RPMI7951 (cell line): ENCODE measurements at regions not wholly inside any gene's neighbourhood (a gene's known extent, or its start where the extent isn't known, plus 50 kb on each side); places are given as distances from the start of the nearest gene placed in this dataset.

Experiments
- DNase-seq: peaks from one replicate; pipeline ENCODE4 v3.0.0-alpha.2; 2012; ENCODE audit warnings: low read depth

GRCh38 chr2:122866095-122866494 lies 1110.6 kb downstream of the TSN start:
- no peak for DNase-seq

GRCh38 chr2:122867941-122868340 lies 1112.5 kb downstream of the TSN start:
- no peak for DNase-seq

GRCh38 chr2:122868646-122869275 lies 1113.3 kb downstream of the TSN start:
- DNase-seq = no peak

GRCh38 chr2:122873951-122874350 lies 1118.5 kb downstream of the TSN start:
- no peak for DNase-seq

GRCh38 chr2:122875091-122875865 lies 1119.8 kb downstream of the TSN start:
- no peak for DNase-seq

GRCh38 chr2:122883849-122884248 lies 1128.4 kb downstream of the TSN start:
- DNase-seq = no peak

- DNase-seq = no peak
These were observed 1129.4 kb downstream of the TSN start for GRCh38 chr2:122884889-122885288.

GRCh38 chr2:122885436-122885835 lies 1130.0 kb downstream of the TSN start:
- no peak for DNase-seq

- no peak for DNase-seq
These were observed 1131.2 kb downstream of the TSN start for GRCh38 chr2:122886479-122887145.

GRCh38 chr2:122899614-122900013 lies 1125.5 kb upstream of the CNTNAP5 start:
- no peak for DNase-seq

- DNase-seq = no peak
These were observed 1119.7 kb upstream of the CNTNAP5 start for GRCh38 chr2:122905431-122905830.

GRCh38 chr2:122908159-122908558 lies 1116.9 kb upstream of the CNTNAP5 start:
- no peak for DNase-seq

- DNase-seq = no peak
These were observed 1097.9 kb upstream of the CNTNAP5 start for GRCh38 chr2:122927197-122927596.

- no peak for DNase-seq
These were observed 1097.2 kb upstream of the CNTNAP5 start for GRCh38 chr2:122927710-122928557.

- no peak for DNase-seq
These were observed 1095.7 kb upstream of the CNTNAP5 start for GRCh38 chr2:122929347-122929746.

GRCh38 chr2:122935506-122935905 lies 1089.6 kb upstream of the CNTNAP5 start:
- no peak for DNase-seq

- DNase-seq = no peak
These were observed 1085.3 kb upstream of the CNTNAP5 start for GRCh38 chr2:122939796-122940195.

- DNase-seq = no peak
These were observed 1075.6 kb upstream of the CNTNAP5 start for GRCh38 chr2:122949523-122949922.

GRCh38 chr2:122955776-122956175 lies 1069.3 kb upstream of the CNTNAP5 start:
- no peak for DNase-seq

GRCh38 chr2:122960759-122961641 lies 1064.1 kb upstream of the CNTNAP5 start:
- DNase-seq = peak; percentile 51

GRCh38 chr2:122966461-122966860 lies 1058.6 kb upstream of the CNTNAP5 start:
- DNase-seq = no peak
